Mesothelial cell of epicardium (in vitro differentiated cells): ENCODE measurements at regions not wholly inside any gene's neighbourhood (a gene's known extent, or its start where the extent isn't known, plus 50 kb on each side); places are given as distances from the start of the nearest gene placed in this dataset.

Experiments
- DNase-seq, 2 experiments: peaks; one replicate each; pipeline ENCODE4 v3.0.0; 2021; ENCODE audit warnings: low spot score in 2 of 2; ENCODE audit not compliant: unreplicated experiment in 2 of 2
- H3K27ac Mint-ChIP-seq: 2 replicates; pipeline ENCODE4 v1.8.0; 2021; ENCODE audit warnings: mixed read lengths
- H3K27me3 Mint-ChIP-seq: 2 replicates; pipeline ENCODE4 v1.8.0; 2021; ENCODE audit warnings: low read depth, mixed read lengths
- H3K36me3 Mint-ChIP-seq: 2 replicates; pipeline ENCODE4 v1.8.0; 2021; ENCODE audit warnings: mixed read lengths
- H3K4me1 Mint-ChIP-seq: 2 replicates; pipeline ENCODE4 v1.8.0; 2021; ENCODE audit warnings: mixed read lengths
- H3K4me3 Mint-ChIP-seq: 2 replicates; pipeline ENCODE4 v1.8.0; 2021; ENCODE audit warnings: mild to moderate bottlenecking, moderate library complexity, mixed read lengths
- H3K9me3 Mint-ChIP-seq: 2 replicates; pipeline ENCODE4 v1.8.0; 2021; ENCODE audit warnings: mixed read lengths
- TF ChIP-seq, protein P1 (sequence below): fragments of 200-600 bp; sonication (generic); IDR thresholded peaks from one replicate; pipeline ENCODE4 v1.5.0; 2021; ENCODE audit warnings: antibody characterized with exemption; ENCODE audit not compliant: unreplicated experiment

DNA sequence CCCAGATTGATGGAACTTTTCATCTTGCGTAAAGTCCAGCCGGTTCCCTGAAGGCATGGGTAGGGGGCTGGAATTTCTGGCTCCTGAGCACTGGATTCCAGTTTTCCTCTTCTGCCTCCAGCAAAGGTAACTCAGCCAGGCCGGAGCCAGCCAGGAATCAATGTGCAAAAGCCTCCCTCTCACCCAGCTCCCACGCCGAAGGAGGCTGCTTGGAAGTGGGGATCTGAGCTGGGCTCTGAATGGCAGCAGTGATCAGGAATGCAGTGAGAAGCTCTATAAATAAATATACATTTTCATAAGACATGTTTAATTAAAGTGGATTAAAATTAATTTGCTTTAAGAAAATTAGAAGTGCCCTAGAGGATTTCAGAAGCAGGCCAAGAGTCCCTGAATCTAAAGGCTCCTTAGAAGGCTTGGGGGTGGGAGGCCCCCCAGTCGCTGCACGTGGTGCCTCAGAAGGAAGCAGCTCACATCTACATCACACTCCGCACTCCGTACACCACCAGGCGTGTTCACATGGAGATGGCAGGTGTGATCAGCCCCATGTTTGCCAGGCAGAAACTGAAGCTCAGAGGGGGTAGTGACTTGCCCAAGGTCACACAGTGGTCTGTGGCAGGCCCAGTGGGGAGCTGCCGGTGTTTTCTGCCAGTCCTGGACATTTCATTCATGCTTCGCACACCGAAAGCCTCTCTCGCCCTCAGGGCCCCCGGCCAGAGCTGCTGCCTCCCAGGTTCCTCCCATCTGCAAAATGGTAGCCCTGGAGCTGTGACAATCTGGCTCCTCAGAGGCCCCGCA, 148.6 kb upstream of the LINGO1 start:
- H3K27ac Mint-ChIP-seq, result no peak overlapping the region
- H3K4me1 Mint-ChIP-seq, result peaks cover 6% of the 10 kb centered on the region
- peaks cover 16% of the 10 kb centered on the region for H3K9me3 Mint-ChIP-seq
- H3K36me3 Mint-ChIP-seq, result no peaks in the 10 kb centered on the region
- DNase-seq, result no peak
- peaks cover 7% of the 10 kb centered on the region for H3K27me3 Mint-ChIP-seq
- TF ChIP-seq, protein P1, sequence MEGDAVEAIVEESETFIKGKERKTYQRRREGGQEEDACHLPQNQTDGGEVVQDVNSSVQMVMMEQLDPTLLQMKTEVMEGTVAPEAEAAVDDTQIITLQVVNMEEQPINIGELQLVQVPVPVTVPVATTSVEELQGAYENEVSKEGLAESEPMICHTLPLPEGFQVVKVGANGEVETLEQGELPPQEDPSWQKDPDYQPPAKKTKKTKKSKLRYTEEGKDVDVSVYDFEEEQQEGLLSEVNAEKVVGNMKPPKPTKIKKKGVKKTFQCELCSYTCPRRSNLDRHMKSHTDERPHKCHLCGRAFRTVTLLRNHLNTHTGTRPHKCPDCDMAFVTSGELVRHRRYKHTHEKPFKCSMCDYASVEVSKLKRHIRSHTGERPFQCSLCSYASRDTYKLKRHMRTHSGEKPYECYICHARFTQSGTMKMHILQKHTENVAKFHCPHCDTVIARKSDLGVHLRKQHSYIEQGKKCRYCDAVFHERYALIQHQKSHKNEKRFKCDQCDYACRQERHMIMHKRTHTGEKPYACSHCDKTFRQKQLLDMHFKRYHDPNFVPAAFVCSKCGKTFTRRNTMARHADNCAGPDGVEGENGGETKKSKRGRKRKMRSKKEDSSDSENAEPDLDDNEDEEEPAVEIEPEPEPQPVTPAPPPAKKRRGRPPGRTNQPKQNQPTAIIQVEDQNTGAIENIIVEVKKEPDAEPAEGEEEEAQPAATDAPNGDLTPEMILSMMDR, result no peak
- H3K4me3 Mint-ChIP-seq, result no peak overlapping the region

DNA sequence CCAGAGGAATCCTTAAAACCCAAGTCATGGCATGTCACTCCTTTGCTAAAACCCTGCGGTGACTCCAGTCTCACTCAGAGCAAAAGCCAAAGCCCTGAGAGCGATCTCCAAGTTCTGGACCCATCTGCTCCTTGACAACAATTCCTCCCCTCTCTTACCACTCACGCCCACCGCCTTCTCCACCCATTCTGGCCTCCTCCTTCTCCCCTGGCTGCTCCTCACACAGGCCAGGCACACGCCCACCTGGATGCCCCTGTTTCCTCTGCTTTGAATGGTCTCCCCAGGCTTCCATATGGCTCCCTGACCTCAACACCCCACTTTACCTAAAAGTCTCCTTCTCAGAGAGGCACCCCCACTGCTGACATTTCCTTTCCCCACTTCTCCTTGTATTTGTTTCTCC, 146.1 kb upstream of the LINGO1 start:
- Mint-ChIP-seq H3K4me3 (no peak overlapping the region), H3K9me3 (peaks cover 16% of the 10 kb centered on the region), H3K27ac (no peak overlapping the region), H3K36me3 (no peaks in the 10 kb centered on the region), H3K4me1 (peaks cover 4% of the 10 kb centered on the region), H3K27me3 (peaks cover 3% of the 10 kb centered on the region)
- DNase-seq, result no peak
- TF ChIP-seq, protein P1, result no peak

DNA sequence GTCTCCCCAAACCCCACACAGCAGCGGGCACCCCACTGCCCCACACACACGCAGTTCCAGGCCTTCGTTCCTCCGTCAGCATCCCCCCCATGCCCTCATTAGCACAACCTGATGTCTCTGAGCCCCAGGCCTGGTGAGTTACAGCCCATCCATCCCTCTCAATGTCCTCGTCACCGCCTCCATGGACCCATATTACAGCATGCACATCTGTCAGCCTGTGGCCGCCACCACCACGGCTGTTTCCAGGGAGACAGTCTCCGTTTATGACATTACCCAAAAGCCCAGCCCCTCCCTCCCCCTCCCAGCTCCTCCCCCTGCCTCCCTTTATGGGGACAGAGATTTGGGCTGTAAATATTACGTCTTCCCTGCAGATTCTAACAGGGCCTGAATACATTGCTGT, 143.1 kb upstream of the LINGO1 start:
- H3K9me3 Mint-ChIP-seq, result peaks cover 16% of the 10 kb centered on the region

DNA sequence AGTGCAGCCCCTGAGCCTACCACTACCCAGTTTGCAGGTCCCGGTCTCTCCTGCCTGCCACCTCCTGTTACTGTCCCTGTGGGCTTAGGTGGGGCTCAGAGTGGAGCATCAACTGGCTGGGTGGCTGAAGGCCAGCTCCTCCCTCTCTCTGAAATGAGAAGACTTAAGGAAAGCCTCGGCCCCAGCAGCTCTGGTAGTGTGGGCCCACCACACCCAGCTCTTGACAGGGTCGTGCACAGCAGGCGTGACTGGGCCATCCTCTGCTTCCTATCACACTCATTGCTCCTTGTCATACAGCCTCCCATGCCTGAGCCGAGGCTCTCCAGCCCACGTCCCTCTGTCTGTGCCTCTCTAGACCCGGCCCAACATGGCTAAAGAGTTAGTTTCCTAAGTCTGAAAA, 142.7 kb upstream of the LINGO1 start:
- Mint-ChIP-seq H3K4me1 (no peaks in the 10 kb centered on the region), H3K27ac (no peak overlapping the region), H3K36me3 (no peaks in the 10 kb centered on the region), H3K27me3 (peaks cover 3% of the 10 kb centered on the region), H3K4me3 (no peak overlapping the region), H3K9me3 (peaks cover 16% of the 10 kb centered on the region)
- TF ChIP-seq, protein P1, result no peak
- no peak for DNase-seq

More for the DNA sequence above, 143.1 kb upstream of the LINGO1 start:
- Mint-ChIP-seq H3K36me3 (no peaks in the 10 kb centered on the region), H3K4me1 (no peaks in the 10 kb centered on the region), H3K27ac (no peak overlapping the region), H3K27me3 (peaks cover 3% of the 10 kb centered on the region), H3K4me3 (no peak overlapping the region)
- DNase-seq, result no peak
- TF ChIP-seq, protein P1, result no peak

DNA sequence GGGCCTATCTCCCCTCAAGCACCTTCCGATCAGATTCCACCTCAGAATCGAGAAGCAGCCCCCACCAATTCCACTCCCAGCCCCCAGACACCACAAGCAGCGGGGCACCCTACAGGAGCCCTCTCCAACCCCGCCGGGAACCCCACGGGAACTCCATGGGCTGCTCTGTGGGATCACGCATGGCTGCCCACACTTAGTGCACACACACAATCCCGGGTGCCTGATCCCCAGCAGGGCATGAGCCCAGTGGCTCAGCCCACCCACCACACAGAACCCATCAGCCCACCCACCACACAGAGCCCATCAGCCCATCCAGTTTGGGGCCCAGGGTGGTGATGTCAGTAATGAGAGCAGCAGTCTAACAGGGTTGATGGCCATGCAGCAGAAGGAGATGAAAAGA, 141.6 kb upstream of the LINGO1 start:
- no peak overlapping the region for H3K27ac Mint-ChIP-seq
- H3K4me3 Mint-ChIP-seq, result no peak overlapping the region
- H3K27me3 Mint-ChIP-seq, result peaks cover 3% of the 10 kb centered on the region
- peaks cover 11% of the 10 kb centered on the region for H3K9me3 Mint-ChIP-seq
- DNase-seq, result no peak
- TF ChIP-seq, protein P1, result no peak
- no peaks in the 10 kb centered on the region for H3K4me1 Mint-ChIP-seq
- H3K36me3 Mint-ChIP-seq, result no peaks in the 10 kb centered on the region
